Stomach smooth muscle (tissue), 2 donors: ENCODE measurements at regions not wholly inside any gene's neighbourhood (a gene's known extent, or its start where the extent isn't known, plus 50 kb on each side); places are given as distances from the start of the nearest gene placed in this dataset.

ENCODE experiments used
- H3K27ac ChIP-seq: one replicate; pipeline ENCODE4 v1.7.0; 2013; ENCODE audit warnings: mild to moderate bottlenecking, low read length, inconsistent platforms
- H3K27me3 ChIP-seq, 2 donors: one replicate each; pipeline ENCODE4 v1.7.0; 2013; ENCODE audit warnings: low read length in 2 of 2; ENCODE audit not compliant: insufficient read depth in 2 of 2, control insufficient read depth in 1 of 2
- H3K36me3 ChIP-seq, 2 donors: one replicate each; pipeline ENCODE4 v1.7.0; 2013; ENCODE audit warnings: low read length in 2 of 2; ENCODE audit not compliant: control insufficient read depth in 2 of 2, insufficient read depth in 2 of 2
- H3K4me1 ChIP-seq: one replicate; pipeline ENCODE4 v1.7.0; 2013; ENCODE audit warnings: low read length; ENCODE audit not compliant: control insufficient read depth, insufficient read depth
- H3K4me3 ChIP-seq, 2 donors: one replicate each; pipeline ENCODE4 v1.7.0; 2013; ENCODE audit warnings: low read length in 2 of 2
- H3K9ac ChIP-seq, 2 donors: one replicate each; pipeline ENCODE4 v1.7.0; 2013; ENCODE audit warnings: low read length in 2 of 2, mild to moderate bottlenecking in 1 of 2
- H3K9me3 ChIP-seq, 2 donors: one replicate each; pipeline ENCODE4 v1.7.0; 2013; ENCODE audit warnings: low read length in 2 of 2; ENCODE audit not compliant: control insufficient read depth in 2 of 2
- donor health status: healthy.
- donor health status: Pancreatic carcinoma.

DNA sequence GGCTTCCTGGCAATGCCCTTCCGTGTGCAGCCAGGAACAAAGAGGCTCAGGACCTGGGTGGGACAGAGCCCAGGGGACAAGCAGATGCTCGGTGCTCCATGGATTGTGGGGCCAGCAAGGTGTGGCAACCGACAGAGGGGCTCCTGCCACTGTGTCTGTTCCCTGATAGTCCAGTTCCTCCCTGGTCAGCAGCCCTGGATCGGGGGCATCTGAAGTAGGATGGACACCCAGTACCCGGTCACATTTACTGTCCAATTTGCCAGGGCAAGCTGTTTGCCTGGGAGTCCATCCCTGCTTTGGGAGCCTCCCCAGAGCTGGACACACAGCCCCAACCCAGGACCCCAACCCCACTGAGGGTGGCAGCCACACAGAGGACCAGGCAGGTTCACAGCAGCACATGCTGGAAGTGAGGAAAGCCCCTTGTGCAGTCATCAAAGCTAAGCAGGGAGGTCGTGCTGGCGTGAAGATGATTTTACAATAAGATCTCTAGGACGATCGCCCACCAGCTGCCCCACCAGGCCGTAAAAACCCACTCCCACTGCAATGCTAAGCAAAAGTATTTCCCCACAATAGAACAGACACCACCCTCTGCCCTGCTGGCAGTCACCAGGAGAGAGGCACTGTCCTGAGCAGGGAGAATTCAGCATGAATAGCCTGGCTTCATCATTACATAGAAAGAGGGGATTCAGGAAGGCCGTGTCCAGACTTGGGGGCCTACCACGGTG lies 141.7 kb downstream of the NDUFA10 start:
- no peak overlapping the region for H3K9ac ChIP-seq

DNA sequence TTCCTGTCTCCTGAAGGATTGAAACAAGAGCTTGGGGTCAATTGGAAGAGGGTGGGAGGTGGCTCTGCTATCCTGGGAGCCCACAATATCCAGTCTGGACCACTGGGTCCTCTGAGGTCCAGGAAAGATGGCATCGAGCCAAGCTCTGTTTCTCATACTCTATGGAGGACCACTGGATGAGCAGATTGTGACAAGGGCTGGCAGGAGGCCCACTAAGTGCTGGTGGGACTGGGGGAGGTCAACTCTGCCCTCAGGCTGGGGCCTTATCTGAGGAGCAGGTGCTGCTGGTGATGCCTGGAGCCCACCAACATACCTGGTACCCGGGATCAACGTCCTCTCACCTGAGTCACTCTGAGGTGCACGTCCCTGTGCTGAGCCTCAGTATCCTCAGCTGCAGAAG lies 142.4 kb downstream of the NDUFA10 start:
- Histone ChIP-seq H3K4me1 (peaks cover 20% of the 10 kb centered on the region), H3K27ac (no peak overlapping the region), H3K4me3 (no peak overlapping the region), H3K36me3 (no peaks in the 10 kb centered on the region), H3K9me3 (peaks cover 2 to 8% of the 10 kb centered on the region in 2 donors), H3K9ac (no peak overlapping the region), H3K27me3 (no peaks in the 10 kb centered on the region)

More for the DNA sequence above, 141.7 kb downstream of the NDUFA10 start:
- Histone ChIP-seq H3K4me1 (peaks cover 20% of the 10 kb centered on the region), H3K9me3 (peaks cover 2 to 8% of the 10 kb centered on the region in 2 donors), H3K36me3 (no peaks in the 10 kb centered on the region), H3K4me3 (no peak overlapping the region), H3K27me3 (no peaks in the 10 kb centered on the region), H3K27ac (no peak overlapping the region)

DNA sequence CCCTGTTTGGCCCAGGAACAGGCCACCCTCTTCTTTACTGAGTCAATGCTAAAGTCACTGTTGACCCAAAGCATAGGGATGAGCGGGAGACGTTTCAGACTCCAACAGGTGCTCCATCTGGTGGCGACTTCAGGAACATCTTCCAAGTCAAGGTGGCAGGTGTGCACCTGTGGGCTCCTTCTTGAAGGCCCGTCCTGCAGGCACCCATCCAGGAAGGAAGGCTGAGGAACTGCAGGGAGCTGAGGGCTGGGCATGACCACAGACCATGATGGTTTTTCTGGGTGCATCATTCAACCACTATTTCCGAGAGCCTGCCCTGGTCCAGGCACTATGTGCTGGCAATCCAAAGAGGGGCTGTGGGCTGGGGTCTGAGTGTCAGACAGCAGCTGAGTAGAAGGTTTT lies 142.8 kb downstream of the NDUFA10 start:
- Histone ChIP-seq H3K4me1 (peaks cover 20% of the 10 kb centered on the region), H3K27ac (no peak overlapping the region), H3K9me3 (peaks cover 2 to 8% of the 10 kb centered on the region in 2 donors), H3K4me3 (no peak overlapping the region), H3K9ac (no peak overlapping the region), H3K27me3 (no peaks in the 10 kb centered on the region), H3K36me3 (no peaks in the 10 kb centered on the region)

DNA sequence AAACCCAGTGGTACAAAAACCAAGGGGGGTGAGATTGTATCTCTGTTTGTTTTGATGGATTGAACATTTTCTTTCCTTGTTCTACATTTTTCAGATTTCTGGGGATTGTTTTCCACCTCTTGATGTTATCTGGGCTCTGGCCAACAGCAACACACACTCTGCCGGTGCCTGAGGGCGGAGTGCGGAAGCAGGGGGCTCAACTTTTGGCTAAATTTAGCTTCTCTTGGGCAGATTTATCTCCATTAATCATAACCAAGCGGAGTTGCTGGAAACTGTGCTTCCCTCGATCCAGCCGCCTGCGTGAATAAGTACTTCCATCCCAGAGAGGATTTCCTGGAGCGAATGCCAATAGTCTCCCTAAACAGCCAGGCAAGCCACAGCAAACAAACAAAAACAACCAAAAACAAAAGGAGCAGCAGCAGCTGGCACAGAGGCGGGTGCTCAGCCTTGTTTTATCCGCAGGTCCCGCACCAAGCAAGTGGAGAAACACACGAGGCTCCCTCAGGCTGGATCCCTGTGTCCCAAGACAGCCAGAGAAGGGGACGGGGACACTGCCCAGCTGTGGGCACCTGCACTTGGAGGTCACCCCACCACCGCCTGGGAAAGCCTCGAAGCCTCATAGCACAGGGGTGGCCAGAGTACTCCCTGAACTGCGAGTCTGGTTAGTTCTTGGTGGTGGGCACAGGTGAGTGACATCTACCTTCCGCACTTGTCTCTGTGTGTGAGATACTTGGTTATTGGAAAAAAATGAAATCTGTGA lies 143.4 kb downstream of the NDUFA10 start:
- no peak overlapping the region for H3K27ac ChIP-seq
- H3K4me3 ChIP-seq = no peak overlapping the region
- peaks cover 2 to 8% of the 10 kb centered on the region in 2 donors for H3K9me3 ChIP-seq
- no peak overlapping the region for H3K9ac ChIP-seq
- no peaks in the 10 kb centered on the region for H3K27me3 ChIP-seq
- H3K36me3 ChIP-seq = no peaks in the 10 kb centered on the region
- H3K4me1 ChIP-seq = peaks cover 20% of the 10 kb centered on the region

DNA sequence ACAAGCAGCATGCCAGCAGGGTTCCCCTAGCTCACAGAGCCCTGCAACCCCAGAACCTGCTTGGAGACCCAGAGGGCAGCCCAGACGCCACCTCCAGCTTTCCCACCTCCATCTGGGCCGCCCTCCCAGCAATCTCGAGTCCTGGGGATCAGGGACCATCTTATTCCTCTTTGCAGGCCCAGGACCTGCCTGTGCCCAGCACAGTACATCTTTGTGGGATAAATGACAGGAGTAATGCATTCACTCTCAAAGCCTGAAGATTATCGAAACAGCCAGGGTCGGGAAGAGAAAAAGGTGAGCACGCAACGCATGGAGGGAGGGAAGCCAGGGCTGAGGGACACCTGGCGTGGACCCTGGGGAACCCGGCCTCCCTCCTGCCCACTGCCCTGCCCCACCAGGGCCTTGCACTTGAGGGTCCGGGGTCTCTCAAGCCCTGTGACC lies 144.1 kb downstream of the NDUFA10 start:
- peaks cover 2 to 8% of the 10 kb centered on the region in 2 donors for H3K9me3 ChIP-seq
- peaks cover 20% of the 10 kb centered on the region for H3K4me1 ChIP-seq
- no peak overlapping the region for H3K4me3 ChIP-seq
- no peak overlapping the region for H3K9ac ChIP-seq
- no peak overlapping the region for H3K27ac ChIP-seq
- H3K27me3 ChIP-seq = no peaks in the 10 kb centered on the region
- H3K36me3 ChIP-seq = no peaks in the 10 kb centered on the region

DNA sequence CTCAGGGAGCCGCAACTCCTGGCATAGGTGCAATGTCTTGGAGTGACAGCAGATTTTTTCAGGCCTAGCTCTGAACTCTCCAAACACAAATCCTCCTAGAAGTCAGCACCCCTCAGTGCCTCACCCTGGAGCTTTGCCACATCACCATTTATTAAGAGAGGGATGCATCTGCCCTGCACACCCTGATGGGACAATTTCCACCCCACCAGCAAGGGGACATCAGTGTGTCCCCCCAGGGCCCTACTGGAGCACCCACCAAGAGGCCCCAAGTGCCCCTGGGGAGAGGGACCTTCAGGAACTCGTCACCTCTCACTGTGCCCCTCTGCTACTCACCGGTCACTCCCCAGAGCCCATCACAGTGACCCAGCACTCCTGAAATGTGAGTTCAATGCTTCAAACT lies 144.7 kb downstream of the NDUFA10 start:
- Histone ChIP-seq H3K27ac (no peak overlapping the region), H3K9ac (no peak overlapping the region), H3K36me3 (no peaks in the 10 kb centered on the region), H3K9me3 (peaks cover 0 to 8% of the 10 kb centered on the region in 2 donors), H3K4me1 (peaks cover 20% of the 10 kb centered on the region), H3K27me3 (no peaks in the 10 kb centered on the region), H3K4me3 (no peak overlapping the region)

DNA sequence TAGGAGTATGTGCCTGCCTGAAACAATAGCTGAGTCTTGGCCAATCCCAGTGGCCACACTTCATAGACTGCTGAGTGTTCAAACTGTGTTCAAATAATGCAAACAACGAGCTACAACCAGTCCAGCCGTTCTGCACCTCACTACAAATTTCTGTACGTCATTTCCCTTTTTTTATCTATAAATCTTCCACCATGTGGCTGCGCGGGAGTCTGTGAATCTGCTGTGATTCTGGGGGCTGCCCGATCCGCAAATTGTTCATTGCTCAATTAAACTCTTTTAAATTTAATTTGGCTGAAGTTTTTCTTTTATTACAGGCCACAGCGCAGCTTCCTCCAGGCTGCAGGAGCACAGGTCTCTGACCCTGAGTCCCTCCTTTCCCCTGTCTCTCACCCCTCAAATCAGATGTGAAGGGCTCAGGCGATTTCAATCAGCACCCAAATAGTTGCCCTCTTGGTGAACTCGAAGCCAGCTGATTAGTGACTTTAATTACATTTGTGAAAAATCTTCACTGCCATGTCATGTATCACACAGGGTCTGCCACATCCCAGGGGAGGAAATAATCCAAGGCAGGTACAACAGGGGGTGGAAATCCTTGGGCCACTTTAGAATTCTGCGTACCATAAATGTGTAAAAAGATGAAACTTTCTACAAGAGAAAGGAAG lies 145.6 kb downstream of the NDUFA10 start:
- Histone ChIP-seq H3K4me3 (no peak overlapping the region), H3K27ac (no peak overlapping the region), H3K9me3 (peaks cover 0 to 8% of the 10 kb centered on the region in 2 donors), H3K9ac (no peak overlapping the region), H3K36me3 (no peaks in the 10 kb centered on the region), H3K4me1 (peaks cover 20% of the 10 kb centered on the region), H3K27me3 (no peaks in the 10 kb centered on the region)

DNA sequence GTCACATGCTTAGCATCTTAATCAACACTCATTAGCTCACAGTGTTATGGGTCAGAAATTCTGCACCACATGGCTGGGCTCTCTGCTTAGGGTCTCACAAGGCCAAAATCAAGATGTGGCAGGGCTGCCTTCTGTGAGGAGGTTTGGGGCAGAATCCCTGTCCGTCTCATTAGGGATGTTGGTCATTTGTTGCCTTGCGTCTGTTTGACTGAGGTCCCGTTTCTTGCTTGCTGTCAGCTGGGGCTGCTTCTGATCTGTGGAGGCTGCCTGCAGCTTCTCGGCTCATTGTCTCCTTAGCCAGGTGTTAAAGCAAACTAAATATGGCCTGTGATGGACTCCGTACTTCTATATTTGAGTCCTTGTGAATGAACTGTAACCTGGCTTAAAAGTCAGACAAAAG lies 146.5 kb downstream of the NDUFA10 start:
- Histone ChIP-seq H3K27ac (no peak overlapping the region), H3K9ac (no peak overlapping the region), H3K4me1 (peaks cover 20% of the 10 kb centered on the region), H3K4me3 (no peak overlapping the region), H3K36me3 (no peaks in the 10 kb centered on the region), H3K9me3 (peaks cover 0 to under 1% of the 10 kb centered on the region in 2 donors), H3K27me3 (no peaks in the 10 kb centered on the region)

DNA sequence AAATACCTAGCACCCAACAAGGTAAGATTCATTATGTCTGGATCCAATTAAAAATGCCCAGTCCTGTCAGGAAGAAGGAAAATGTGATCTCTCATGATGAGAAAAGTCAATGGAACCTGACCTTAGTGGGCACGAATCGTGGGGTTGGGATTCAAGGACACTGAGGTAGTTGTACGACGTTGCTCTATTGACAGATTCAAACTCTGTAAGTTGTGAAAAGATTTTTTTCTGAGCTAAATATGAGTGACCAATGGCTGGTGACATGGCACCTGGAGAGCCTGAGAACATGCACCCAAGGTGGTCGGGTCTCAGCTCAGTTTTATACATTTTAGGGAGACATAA lies 148.2 kb downstream of the NDUFA10 start:
- H3K4me1 ChIP-seq = peaks cover 8% of the 10 kb centered on the region
- H3K4me3 ChIP-seq = no peak overlapping the region
- no peak overlapping the region for H3K27ac ChIP-seq
- no peaks in the 10 kb centered on the region for H3K36me3 ChIP-seq
- H3K27me3 ChIP-seq = no peaks in the 10 kb centered on the region
- H3K9me3 ChIP-seq = no peaks in the 10 kb centered on the region
- H3K9ac ChIP-seq = no peak overlapping the region

DNA sequence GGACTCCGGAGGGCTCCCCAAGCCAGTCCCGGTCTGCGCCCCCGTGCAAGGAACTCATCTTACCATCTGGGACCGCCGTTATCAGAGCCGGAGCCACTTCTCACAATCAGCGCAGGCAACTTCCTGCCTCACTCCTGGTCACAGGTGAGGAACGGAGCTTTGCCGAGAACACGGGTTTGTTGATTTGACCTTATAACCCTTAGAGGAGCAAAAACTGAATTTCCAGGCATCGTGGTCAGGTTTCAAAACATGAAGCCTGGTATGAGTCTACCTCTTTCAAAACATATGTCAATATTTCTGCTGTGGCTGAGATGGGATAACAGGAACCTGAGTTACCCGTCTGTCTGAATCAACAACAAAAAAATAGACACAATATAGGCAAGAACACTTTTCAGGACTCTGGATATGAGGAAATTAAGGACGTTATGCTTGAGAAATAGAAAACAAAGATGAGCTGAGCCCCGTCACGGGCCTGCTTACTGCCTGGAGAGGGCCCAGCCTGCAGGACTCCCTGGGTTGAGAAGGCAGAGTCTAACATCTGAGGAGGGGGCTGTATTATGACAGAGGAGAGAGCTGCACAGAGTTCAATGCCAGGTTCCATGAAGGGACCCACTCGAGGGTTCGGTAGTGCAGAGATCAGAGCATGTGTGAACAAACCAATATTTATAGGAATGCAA lies 148.7 kb downstream of the NDUFA10 start:
- Histone ChIP-seq H3K36me3 (no peaks in the 10 kb centered on the region), H3K27me3 (no peaks in the 10 kb centered on the region), H3K9me3 (no peaks in the 10 kb centered on the region), H3K4me1 (peaks cover 3% of the 10 kb centered on the region), H3K9ac (no peak overlapping the region), H3K4me3 (no peak overlapping the region), H3K27ac (no peak overlapping the region)
